ENCODE measurements at regions not wholly inside any gene's neighbourhood (a gene's known extent, or its start where the extent isn't known, plus 50 kb on each side); places are given as distances from the start of the nearest gene placed in this dataset.

- Histone ChIP-seq H3K9ac (no peak overlapping the region), H3K9me3 (no peaks in the 10 kb centered on the region), H3K4me2 (no peak overlapping the region), H2AFZ (ENCODE audit: low read depth) (no peak overlapping the region), H3K27me3 (ENCODE audit: insufficient read depth) (no peaks in the 10 kb centered on the region), H3K4me1 (ENCODE audit: control insufficient read depth in 1 of 2, insufficient read depth in 2 of 2, low read depth in 1 of 2, low read length in 1 of 2) (peaks cover 0 to 6% of the 10 kb centered on the region in 2 experiments; a peak in 1 of 4 replicates), H3K27ac (ENCODE audit: low read depth in 2 of 2, low read length in 1 of 2) (no peak overlapping the region), H4K20me1 (ENCODE audit: insufficient read depth) (no peaks in the 10 kb centered on the region), H3F3A (replicated peaks; ENCODE audit: insufficient read depth) (no peaks in the 10 kb centered on the region), H3K9me2 (no peaks in the 10 kb centered on the region), H3K4me3 (ENCODE audit: low read depth in 2 of 2, low read length in 1 of 2) (no peak overlapping the region), H3K36me3 (replicated peaks in 1 of 2; ENCODE audit: control insufficient read depth in 1 of 2, insufficient read depth in 2 of 2, low read length in 1 of 2) (no peaks in the 10 kb centered on the region), H3K79me2 (ENCODE audit: insufficient read depth) (no peaks in the 10 kb centered on the region)
- WGBS (ENCODE audit: low lambda C conversion rate) = 86% methylated on average over 4 of the region's 6 CpGs
- ChIA-PET CTCF (no interaction called here), POLR2A (no interaction called here)
- TF ChIP-seq TCF12 (IDR thresholded peaks at IDR 0.05) = no peak
- TF ChIP-seq USF2 (IDR thresholded peaks at IDR 0.05; ENCODE audit: borderline replicate concordance, low read depth, low read length) = no peak
- TF ChIP-seq ZBTB33 (IDR thresholded peaks at IDR 0.05; ENCODE audit: borderline replicate concordance, low read depth) = no peak
- no peak for TF ChIP-seq SMC3 (IDR thresholded peaks at IDR 0.05; ENCODE audit: low read depth, low read length)
- TF ChIP-seq GABPA (IDR thresholded peaks at IDR 0.05; ENCODE audit: low read depth) = no peak
- TF ChIP-seq REST (IDR thresholded peaks at IDR 0.05; ENCODE audit: low read depth, low read length) = no peak
- TF ChIP-seq RXRA (IDR thresholded peaks at IDR 0.05; ENCODE audit: borderline replicate concordance, low read depth) = no peak
- no peak for TF ChIP-seq NRF1 (IDR thresholded peaks at IDR 0.05; ENCODE audit: low read depth, low read length)
- no peak for TF ChIP-seq EZH2phosphoT487 (IDR thresholded peaks at IDR 0.05; ENCODE audit: borderline replicate concordance, low read depth)
- TF ChIP-seq PBX3 (IDR thresholded peaks at IDR 0.05) = no peak
- TF ChIP-seq EP300 (IDR thresholded peaks at IDR 0.05; ENCODE audit: borderline replicate concordance in 1 of 2, low read depth in 1 of 2, low read length in 1 of 2) = no peak
- no peak for TF ChIP-seq RFX5 (IDR thresholded peaks at IDR 0.05; ENCODE audit: low read length)
- no peak for TF ChIP-seq TEAD4 (IDR thresholded peaks at IDR 0.05; ENCODE audit: borderline replicate concordance, insufficient read depth)
- TF ChIP-seq FOXM1 (IDR thresholded peaks at IDR 0.05; ENCODE audit: low read depth) = no peak
- no peak for DNase-seq
Observed at GRCh38 chr1:234868296-234869147, 258.5 kb upstream of the IRF2BP2 start.

Measured in SK-N-SH (cell line).